ENCODE measurements at regions not wholly inside any gene's neighbourhood (a gene's known extent, or its start where the extent isn't known, plus 50 kb on each side); places are given as distances from the start of the nearest gene placed in this dataset.

DNA sequence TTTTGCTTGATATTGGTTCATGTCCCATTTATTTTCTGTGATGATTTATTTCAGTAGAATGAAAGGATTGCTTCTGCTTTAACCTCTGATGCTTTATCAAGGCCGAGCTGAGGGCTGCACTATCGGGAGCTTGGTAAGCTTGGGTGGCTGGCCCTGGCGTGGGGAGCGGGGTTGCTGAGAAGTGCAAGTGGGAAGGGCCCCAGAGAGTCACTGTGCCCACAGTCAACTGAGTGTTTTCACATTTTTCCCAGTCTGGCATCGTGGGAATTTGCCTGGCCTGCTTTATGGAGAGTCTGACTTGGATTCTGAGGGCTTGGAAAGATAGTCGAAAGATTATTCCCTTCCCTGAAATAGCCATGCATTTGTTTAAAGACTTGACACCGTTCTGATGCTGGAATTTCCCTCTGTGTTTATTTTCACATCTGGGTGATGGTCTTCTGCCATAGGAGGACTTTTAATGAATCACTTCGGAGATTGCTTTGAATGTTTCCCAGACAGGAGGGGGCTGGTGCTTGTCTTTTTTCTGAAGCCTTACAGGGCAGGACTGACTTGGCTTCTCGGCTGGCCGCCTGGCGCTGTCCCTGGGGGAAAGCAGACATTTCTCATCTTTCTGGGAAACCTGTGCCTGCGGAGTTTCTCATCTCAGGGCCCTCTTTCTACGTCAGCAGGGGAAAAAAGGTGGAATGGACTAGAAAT, 139.0 kb downstream of the BOD1 start:
- no peak for DNase-seq
- no peak for ATAC-seq (ENCODE audit: poor library complexity)
- intact Hi-C loops (cut with DNase I) = no loop called here

DNA sequence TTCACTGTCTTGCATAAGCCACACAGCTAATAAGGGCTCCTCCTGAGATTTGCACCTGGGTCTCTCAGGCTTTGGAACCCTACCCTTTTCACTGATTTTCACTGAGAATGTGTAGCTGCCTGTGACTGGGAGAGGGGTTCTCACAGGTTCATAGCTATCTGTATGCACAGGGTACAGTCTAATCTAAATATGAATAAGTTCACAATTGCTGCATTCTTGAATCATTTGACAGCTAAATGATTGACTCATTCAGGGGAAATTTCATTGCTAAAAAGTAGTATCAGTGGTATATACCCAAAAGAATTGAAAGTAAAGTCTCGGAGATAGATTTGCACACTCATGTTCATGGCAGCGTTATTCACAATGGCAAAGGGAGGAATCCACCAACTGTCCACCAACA, 140.7 kb downstream of the BOD1 start:
- intact Hi-C loops (cut with DNase I) = no loop called here

DNA sequence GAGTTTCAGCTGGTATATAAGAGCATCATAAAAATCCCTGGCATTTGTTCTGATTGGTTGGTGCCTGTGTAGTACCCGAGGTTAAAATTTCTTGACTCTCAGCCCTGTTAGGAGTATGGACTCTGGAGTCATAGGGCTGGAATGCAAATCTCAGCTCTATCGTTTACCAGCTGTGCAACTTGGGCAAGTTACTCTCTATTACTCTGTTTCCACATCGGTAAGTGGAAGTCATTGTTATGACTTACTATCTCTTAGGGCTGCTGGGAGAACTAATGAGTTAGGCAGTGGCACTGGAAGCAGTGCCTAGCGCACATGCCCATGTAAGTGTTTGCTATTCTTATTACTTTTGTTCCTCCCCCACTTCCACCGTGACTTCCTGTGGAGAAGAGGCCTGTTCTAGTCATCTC, 141.6 kb downstream of the BOD1 start:
- ATAC-seq (ENCODE audit: poor library complexity) (no peak), DNase-seq (no peak)
- intact Hi-C loops (cut with DNase I) = no loop called here

More for the DNA sequence above, 140.7 kb downstream of the BOD1 start:
- ATAC-seq (ENCODE audit: poor library complexity) (no peak), DNase-seq (no peak)

DNA sequence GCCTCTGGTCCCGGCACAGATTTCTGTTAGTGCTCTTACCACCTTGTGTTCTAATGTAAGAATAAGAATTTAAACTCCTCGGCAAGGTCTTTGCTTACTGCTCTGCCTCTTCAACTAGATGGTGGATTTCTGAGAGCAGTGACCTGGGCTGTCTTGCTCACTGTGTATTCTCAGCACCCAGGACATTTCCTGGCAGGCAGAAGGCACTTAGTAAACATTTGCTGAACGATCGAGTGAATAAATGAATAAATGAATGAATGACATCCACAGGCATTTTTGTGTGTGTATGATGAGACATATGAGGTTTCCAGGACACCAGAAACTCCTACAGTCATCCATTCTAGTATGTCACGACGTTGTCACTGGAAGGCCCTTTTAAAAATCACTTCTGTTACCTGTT, 143.2 kb downstream of the BOD1 start:
- intact Hi-C loops (cut with DNase I) = no loop called here
- ATAC-seq (ENCODE audit: poor library complexity) = peak; percentile 2
- DNase-seq = no peak

DNA sequence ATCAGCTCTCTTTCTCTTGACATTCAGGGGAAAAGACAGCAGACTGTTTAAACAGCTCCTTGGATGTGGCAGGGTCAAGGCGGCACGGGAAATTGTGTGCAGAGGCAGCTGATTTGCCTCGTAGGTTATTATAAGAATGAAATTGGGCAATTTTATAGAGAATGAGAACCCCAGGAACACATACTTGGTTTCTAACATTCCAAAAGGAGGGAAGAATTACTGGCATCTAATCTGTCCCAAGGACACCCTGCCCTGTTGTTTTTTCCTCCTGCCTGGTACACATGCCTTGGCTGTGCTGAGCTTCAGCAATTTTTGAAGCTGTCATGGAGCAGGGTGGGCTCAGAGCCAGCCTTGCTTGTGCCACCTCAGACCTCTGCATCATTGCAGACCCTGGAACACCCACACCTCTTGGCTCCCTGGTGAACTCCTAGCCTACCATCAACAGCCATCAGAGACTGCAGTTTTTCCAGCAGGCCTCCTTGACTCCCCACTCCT, 143.6 kb downstream of the BOD1 start:
- intact Hi-C loops (cut with DNase I) = no loop called here
- DNase-seq (peak; percentile 64), ATAC-seq (ENCODE audit: poor library complexity) (peak; percentile 65)

DNA sequence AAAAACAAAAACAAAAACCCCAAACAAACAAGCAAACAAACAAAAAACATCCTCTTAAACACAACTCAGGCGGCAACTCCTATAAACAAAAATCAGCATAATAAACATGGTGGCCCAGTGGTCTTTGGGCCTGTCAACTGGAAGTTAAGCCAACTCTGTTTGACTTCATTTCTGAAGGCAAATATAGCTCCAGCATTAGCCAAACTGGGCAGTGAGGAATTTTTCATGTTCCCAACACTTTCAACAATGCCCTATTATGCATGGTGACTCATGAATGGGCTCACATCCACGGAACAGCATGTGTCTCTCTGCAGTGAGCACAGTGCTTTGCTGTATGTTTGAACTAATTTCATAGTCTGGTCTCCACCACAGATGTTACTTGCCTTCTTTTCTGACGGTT, 143.9 kb upstream of the STC2 start:
- intact Hi-C loops (cut with DNase I) = no loop called here
- DNase-seq = peak; percentile 59
- peak; percentile 92 for ATAC-seq (ENCODE audit: poor library complexity)

DNA sequence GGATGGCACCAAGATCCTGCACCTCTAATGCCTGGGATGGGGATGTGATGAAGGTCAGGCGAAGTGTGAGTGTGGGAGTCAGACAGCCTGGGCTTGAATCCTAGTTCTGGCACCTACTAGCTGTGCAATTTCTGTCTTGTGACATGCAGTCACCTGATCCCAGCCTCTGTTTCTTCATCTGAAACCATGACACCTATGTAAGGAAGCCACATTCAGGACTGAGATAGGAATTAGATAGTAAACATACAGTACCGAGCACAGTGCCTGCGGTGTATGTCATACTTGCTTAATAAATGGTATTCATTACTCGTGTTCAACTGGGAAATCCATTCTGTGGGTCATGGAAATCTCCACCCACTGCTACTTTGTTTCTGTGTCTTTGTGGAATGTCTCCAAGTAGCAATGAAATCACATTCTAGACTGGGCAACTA, 140.6 kb upstream of the STC2 start:
- ATAC-seq (ENCODE audit: poor library complexity) (no peak), DNase-seq (no peak)
- intact Hi-C loops (cut with DNase I) = no loop called here

DNA sequence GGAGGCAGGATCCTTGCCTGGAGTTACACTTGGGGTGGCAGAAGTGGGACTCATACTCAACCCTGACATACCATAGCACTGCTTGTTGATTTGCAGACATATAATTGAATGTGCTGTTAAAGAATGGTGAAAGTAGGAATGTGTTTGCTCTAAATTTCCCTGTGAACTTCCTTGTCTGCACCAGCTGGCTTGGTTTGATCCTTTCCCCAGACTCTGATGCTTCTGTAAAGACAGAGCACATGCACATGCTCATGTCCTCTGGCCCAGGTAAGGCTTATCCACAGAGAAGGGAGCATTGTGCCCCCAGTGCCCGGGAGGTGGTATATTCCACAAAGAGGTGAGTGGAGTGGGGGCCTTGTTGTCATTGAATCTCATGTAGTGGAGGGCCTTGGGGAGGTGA, 138.0 kb upstream of the STC2 start:
- ATAC-seq (ENCODE audit: poor library complexity) (no peak), DNase-seq (no peak)
- intact Hi-C loops (cut with DNase I) = no loop called here

DNA sequence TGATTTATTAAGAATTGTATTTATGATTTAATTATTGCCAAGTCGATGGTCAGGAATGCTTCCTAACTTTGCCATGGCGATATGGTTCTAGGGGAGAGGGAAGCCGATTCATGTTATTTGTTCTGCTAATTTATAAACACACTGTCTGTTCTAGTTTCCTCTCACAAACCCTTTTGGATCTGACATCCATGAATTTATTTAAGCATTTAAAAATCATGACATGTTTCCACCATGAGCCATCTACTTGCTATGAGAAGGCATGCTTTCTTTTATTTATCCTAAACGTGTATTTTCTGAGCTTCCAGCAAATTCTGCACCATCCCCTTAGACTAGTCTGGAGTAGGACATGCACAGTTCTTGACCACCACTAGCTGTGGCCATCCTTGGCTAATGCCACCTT, 136.6 kb upstream of the STC2 start:
- intact Hi-C loops (cut with DNase I) = no loop called here
- DNase-seq (no peak), ATAC-seq (ENCODE audit: poor library complexity) (no peak)

DNA sequence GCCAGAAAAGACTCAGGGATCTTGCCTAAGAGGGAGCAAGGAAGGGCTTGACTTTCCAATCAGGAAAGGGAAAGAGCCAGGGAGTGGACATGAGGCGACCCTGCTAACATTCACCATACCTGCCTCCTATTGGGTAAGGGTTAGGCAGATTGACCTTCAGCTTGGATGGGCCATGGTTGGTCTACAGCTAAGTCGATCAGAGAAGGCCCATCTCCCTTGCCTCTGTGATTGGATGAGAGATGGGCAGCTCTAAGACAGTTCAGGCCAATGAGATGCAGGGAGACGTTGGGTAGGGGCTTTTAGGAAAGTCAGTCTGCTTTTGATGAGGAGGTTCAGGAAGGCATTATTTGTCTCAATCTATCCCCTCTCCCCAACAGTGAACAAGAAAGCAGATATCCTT, 135.0 kb upstream of the STC2 start:
- intact Hi-C loops (cut with DNase I) = no loop called here
- DNase-seq (no peak), ATAC-seq (ENCODE audit: poor library complexity) (no peak)

DNA sequence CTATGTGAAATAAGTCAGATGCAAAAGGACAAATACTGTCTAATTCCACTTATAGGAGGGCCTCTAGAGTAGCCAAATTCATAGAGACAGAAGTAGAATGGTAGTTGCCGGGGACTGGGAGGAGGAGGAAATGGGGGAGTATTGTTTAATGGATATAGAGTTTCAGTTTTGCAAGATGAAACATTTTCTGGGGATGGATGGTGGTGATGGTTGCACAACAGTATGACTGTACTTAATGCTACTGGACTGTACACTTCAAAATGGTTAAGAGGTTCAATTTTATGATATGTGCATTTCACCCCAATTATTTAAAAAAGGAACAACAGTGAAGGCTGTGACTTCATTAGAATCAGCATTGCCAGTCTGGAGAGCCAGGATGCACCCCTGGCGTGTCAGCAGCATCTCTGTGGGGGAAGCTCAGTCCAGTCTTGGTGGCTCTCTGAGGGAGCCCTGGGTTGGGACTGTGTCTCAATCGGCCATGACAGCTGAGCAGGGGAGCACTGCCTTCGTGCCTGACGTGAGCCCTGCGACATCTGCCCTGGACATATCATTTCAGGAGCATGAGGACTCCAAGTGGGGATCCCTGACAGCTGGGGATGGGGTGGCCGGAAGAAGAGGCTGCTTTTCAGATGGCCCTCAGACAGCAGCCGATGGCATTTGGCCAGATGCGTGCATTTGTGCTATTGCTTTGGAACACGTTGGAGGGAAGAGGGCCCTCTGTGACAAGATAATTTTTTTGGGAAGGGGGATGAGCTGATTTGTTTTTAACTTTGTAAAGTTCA, 130.8 kb upstream of the STC2 start:
- DNase-seq = no peak
- intact Hi-C loops (cut with DNase I) = no loop called here

DNA sequence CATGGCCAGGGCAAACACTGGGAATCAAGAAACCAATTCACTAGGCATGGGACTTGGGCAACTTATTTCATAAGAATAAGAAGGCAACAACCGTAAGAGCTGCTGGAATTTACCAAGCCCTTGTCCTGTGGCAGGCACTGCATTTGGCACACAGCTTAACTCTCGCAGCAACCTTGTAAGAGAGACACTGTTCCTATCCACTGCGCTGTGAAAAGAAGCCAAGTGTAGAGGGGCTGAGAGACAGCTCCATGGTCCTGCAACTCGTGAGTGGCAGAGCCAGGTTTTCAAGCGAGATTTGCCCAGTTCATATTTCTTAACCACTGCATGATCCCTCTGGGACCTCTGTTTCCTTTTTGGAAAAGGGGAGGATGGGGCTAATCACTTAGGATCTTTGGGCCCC, 129.3 kb upstream of the STC2 start:
- no peak for DNase-seq
- intact Hi-C loops (cut with DNase I) = no loop called here

More for the DNA sequence above, 130.8 kb upstream of the STC2 start:
- no peak for ATAC-seq (ENCODE audit: poor library complexity)

DNA sequence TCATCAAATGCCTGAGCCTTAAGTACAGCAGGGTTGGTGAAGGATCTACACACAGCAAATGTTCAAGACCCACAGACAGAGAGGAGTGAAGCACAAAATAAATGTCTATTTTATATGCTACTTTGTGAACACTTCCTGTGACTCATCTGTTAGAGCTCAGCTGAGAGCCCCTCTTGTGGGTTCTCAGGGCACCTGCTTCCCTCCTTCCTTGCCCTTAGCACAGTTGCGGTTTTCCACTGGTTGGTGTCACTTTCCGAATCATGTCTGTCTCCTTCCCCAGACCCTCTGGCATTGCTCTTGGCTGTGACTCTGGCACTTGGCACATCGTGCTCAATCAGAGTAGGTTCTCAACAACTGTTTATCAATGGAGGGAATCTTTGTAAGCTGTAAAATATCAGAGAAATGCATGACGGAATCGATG, 128.5 kb upstream of the STC2 start:
- no peak for ATAC-seq (ENCODE audit: poor library complexity)
- DNase-seq = no peak
- intact Hi-C loops (cut with DNase I) = no loop called here

More for the DNA sequence above, 129.3 kb upstream of the STC2 start:
- ATAC-seq (ENCODE audit: poor library complexity) = peak; percentile 71

DNA sequence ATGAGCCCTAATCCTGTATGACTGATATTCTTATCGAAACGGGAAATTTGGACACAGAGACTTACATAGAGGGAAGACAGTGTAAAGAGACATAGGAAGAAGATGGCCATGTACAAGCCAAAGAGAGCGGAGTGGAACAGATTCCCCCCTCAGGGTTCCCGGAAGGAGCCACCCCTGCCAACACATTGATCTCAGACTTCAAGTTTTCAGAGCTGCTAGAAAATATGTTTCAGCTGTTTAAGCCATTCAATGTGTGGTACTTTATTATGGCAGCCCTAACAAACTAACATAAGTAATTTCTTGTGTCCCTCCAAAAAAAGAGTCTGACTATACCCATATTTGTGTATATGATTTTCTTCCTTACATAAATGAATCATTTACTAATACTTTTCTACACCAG, 128.0 kb upstream of the STC2 start:
- intact Hi-C loops (cut with DNase I) = no loop called here
- DNase-seq (no peak), ATAC-seq (ENCODE audit: poor library complexity) (no peak)

DNA sequence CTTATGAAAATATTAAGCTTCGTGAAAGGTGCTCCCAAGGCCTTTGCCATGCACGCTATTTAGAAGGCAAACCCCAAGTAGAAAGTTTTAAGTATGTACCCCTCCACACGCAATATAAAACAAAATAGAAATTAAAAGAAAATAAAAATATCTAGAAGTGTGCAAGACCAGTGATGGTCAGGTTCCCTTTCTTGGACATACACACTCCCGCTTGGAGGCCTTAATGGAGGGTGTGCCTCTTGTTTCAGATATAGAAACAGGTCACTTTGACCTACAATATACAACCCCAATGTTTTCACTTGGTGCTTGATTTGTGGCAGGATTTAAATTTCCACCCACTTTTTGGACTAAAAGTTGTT, 127.4 kb upstream of the STC2 start:
- intact Hi-C loops (cut with DNase I) = no loop called here

DNA sequence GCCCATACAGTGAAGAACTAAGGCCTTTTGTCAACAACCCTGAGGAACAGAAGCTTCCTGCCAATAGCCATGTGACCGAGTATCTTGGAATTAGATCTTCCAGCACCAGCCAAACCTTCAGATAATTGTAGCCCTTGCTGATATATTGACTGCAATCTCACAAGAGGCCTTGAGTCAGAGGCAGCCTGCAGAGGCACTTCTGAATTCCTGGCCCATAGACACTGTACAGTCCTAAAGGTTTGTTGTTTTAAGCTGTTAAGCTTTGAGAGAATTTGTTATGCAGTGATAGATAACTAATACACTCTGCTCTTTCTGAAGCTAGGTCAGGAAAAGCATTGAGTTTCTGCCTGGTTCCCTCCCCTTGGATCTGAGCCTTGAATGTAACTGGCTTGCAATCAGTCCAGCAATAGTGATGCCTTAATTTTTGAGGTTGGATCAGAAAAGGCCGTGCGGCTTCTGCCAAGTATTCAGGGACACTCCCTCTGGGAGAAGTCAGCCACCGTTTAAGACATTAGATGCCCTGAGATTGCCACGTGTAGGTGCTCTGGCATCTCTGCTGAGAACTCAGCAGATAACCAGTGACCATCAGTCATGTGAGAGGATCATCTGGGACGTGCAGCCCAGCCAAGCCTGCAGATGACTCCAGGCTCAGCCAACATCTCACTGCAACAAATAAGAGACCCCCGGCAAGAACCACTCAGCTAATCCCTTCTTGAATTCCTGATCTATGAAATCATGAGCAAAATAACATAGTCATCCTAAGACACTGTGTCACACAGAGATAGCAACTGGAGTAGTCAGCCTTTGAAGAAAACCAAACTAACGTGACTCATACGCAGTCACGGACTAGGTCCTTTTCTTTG, 126.8 kb upstream of the STC2 start:
- ATAC-seq (ENCODE audit: poor library complexity) (peak; percentile 50), DNase-seq (peak; percentile 61)
- intact Hi-C loops (cut with DNase I) = no loop called here

More for the DNA sequence above, 127.4 kb upstream of the STC2 start:
- ATAC-seq (ENCODE audit: poor library complexity) (no peak), DNase-seq (no peak)

DNA sequence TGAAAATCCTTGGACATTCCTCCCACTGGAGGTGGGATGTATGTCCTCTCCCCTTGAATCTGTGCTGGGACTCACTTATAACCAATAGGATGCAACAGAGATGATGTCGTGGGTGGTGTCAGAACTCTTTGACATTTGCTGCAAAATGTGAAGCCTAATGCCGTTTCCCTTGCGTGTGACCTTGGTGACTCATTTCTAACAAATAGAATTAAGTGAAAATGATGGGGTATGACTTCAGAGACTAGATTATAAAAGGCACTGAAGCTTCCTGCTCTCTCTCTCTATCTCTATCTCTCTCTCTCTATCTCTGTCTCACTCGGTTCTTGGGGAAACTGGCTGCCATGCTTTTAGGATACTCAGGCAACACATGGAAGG, 126.1 kb upstream of the STC2 start:
- DNase-seq = no peak
- intact Hi-C loops (cut with DNase I) = no loop called here
- no peak for ATAC-seq (ENCODE audit: poor library complexity)

DNA sequence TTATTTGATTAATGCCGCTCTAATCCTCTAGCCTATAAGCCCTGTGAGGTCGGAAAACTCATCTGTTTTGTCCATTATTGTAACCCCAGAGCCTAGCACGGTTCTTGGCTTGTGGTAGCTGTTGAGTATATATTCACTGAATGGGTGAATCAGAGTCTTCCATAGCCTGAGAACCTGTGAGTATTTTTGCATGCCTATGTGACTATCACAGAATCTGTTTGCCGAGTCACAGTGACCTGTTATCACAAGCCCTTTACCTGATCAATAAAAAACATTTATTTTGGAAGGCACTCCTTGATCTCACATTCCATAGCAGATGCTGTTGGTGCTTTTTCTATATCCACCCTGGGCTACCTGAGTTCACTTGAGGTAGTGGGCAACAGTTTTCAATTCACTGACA, 125.0 kb upstream of the STC2 start:
- no peak for DNase-seq
- ATAC-seq (ENCODE audit: poor library complexity) = no peak
- intact Hi-C loops (cut with DNase I) = no loop called here

DNA sequence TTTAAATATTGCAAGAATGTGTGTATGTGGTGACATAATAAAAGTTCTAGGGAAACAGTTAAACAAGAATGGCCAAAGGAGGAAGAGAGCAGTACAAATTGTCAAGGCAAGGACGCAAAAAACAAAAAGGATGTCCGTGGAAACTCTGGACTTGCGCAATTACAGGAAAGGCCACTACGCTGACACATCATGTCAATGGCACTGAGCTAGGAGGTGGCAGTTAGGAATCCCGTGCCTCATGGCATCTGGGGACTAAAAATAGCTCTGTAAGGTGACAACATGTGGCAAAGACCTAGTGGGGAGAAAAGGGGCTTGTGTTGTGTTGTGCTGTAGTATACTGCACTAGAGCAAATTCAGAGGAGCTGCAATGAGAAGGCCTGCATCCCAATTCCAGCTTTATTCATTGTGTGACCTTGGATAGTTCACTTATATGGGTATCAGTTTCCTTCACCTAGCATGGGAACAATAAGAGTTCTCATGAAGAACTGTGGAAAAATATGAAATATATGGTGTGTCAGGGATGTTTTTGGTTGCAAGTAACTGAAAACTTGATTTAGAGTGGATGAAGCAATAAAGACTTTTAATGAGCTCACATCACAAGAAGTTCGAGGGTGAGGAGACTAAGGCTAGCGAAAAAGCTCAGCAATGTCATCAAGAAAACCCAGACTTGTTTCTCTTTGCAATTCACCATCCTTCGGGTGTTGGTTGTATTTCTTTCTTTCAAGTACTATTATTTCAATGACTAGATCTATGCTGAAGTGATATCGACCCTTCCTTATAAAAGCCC, 124.1 kb upstream of the STC2 start:
- DNase-seq (no peak), ATAC-seq (ENCODE audit: poor library complexity) (peak; percentile 86)
- intact Hi-C loops (cut with DNase I) = no loop called here
